H1 (cell line): ENCODE measurements at regions not wholly inside any gene's neighbourhood (a gene's known extent, or its start where the extent isn't known, plus 50 kb on each side); places are given as distances from the start of the nearest gene placed in this dataset.

Source experiments
- EP300 ChIP-seq, 2 experiments: IDR thresholded peaks; 1 replicate in 1 of 2; 2 replicates in 1 of 2; pipeline ENCODE4 v1.6.1; 2011 to 2012; ENCODE audit warnings: low read depth in 2 of 2, low read length in 2 of 2, mild to moderate bottlenecking in 2 of 2, borderline replicate concordance in 1 of 2, inconsistent platforms in 1 of 2, moderate library complexity in 1 of 2
- GTF2F1 ChIP-seq: IDR thresholded peaks from 2 replicates; pipeline ENCODE4 v1.6.1; 2012; ENCODE audit warnings: low read depth, low read length, improper control_type of control experiment, borderline replicate concordance
- PHF8 ChIP-seq: fragments of 200-600 bp; sonication (generic); conservative IDR thresholded peaks from 2 replicates; pipeline ENCODE4 v1.7.1; 2012; ENCODE audit warnings: low read depth, mild to moderate bottlenecking, inconsistent platforms, low read length, moderate library complexity
- RAD21 ChIP-seq, 2 experiments: IDR thresholded peaks in 1 of 2; conservative IDR thresholded peaks in 1 of 2; 2 replicates each; pipeline ENCODE4 v1.6.1; 2011; ENCODE audit warnings: low read depth in 2 of 2, low read length in 2 of 2, improper control_type of control experiment in 1 of 2, inconsistent platforms in 1 of 2, mild to moderate bottlenecking in 1 of 2, moderate library complexity in 1 of 2

DNA sequence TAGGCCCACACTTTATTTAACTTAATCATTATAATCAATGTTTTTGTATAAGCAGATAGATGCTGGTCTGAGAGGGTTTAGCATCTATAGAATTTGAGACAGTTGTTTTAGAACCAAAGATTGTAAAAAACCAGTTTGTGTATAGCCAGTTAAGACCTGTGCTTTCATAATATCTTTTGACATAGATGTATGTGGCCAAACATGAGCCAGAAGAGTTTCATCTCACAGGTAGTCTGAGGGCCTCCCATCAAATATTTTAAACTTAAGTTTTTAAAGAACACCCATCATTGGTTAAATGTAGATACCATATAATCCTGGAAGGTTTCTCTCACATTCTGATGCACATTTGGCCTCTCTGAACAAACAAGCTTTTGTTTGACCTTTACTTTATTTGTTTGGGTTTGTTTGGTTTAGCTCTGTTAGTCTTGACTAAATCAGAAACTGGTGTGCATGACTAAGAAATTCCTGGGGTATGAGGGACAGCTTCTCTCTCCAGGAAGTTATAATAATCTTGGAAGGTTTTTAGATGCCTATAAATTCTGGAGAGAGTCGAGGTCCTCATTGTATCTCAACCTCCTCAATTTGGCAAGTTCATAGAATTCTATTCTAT, 58.0 kb upstream of the TMEM200A start (continued):
- TF ChIP-seq RAD21 (IDR thresholded peaks at IDR 0.05 in 1 of 2, conservative IDR thresholded peaks at IDR 0.05 in 1 of 2; ENCODE audit: low read depth in 2 of 2, low read length in 2 of 2) (no peak), PHF8 (no peak), GTF2F1 (no peak), EP300 (IDR thresholded peaks at IDR 0.05; ENCODE audit: borderline replicate concordance in 1 of 2, low read depth in 2 of 2, low read length in 2 of 2) (no peak)
